IPS-15b (cell line): ENCODE measurements at regions not wholly inside any gene's neighbourhood (a gene's known extent, or its start where the extent isn't known, plus 50 kb on each side); places are given as distances from the start of the nearest gene placed in this dataset.
"Not testable (repeated sequence)": the region's sequence is repeated elsewhere in the genome, so short reads cannot be mapped to it uniquely, and the experiment has no call there.

ENCODE experiments used
- H3K27me3 ChIP-seq: one replicate; pipeline ENCODE4 v1.6.1; 2013; ENCODE audit warnings: low read length; ENCODE audit not compliant: control insufficient read depth, insufficient read depth
- H3K36me3 ChIP-seq: one replicate; pipeline ENCODE4 v1.6.1; 2013; ENCODE audit warnings: low read length; ENCODE audit not compliant: control insufficient read depth, insufficient read depth
- H3K4me1 ChIP-seq: one replicate; pipeline ENCODE4 v1.6.1; 2013; ENCODE audit warnings: mild to moderate bottlenecking, low read length; ENCODE audit not compliant: control insufficient read depth, insufficient read depth
- H3K4me3 ChIP-seq: one replicate; pipeline ENCODE4 v1.5.1; 2013; ENCODE audit warnings: low read depth, low read length
- H3K9ac ChIP-seq: one replicate; pipeline ENCODE4 v1.6.1; 2013; ENCODE audit warnings: low read depth, mild to moderate bottlenecking, low read length
- H3K9me3 ChIP-seq: one replicate; pipeline ENCODE4 v1.6.1; 2013; ENCODE audit warnings: mild to moderate bottlenecking, low read length; ENCODE audit not compliant: control insufficient read depth, insufficient read depth

GRCh38 chr11:112339566-112339965 lies 78.9 kb upstream of the PLET1 start:
- H3K36me3 ChIP-seq: no peaks in the 10 kb centered on the region
- H3K4me3 ChIP-seq: no peak overlapping the region
- no peaks in the 10 kb centered on the region for H3K9me3 ChIP-seq
- no peaks in the 10 kb centered on the region for H3K27me3 ChIP-seq
- no peak overlapping the region for H3K9ac ChIP-seq
- no peaks in the 10 kb centered on the region for H3K4me1 ChIP-seq

- H3K4me1 ChIP-seq: no peaks in the 10 kb centered on the region
- no peak overlapping the region for H3K9ac ChIP-seq
- no peak overlapping the region for H3K4me3 ChIP-seq
- no peaks in the 10 kb centered on the region for H3K36me3 ChIP-seq
- no peaks in the 10 kb centered on the region for H3K27me3 ChIP-seq
- no peaks in the 10 kb centered on the region for H3K9me3 ChIP-seq
Observed at GRCh38 chr11:112343368-112344039, 82.8 kb upstream of the PLET1 start.

- Histone ChIP-seq H3K9me3 (no peaks in the 10 kb centered on the region), H3K9ac (no peak overlapping the region)
Observed at GRCh38 chr11:112344040-112344413, 83.4 kb upstream of the PLET1 start.

GRCh38 chr11:112345166-112345565 lies 84.5 kb upstream of the PLET1 start:
- no peaks in the 10 kb centered on the region for H3K36me3 ChIP-seq
- no peaks in the 10 kb centered on the region for H3K9me3 ChIP-seq
- no peaks in the 10 kb centered on the region for H3K4me1 ChIP-seq
- H3K9ac ChIP-seq: no peak overlapping the region
- H3K4me3 ChIP-seq: no peak overlapping the region
- no peaks in the 10 kb centered on the region for H3K27me3 ChIP-seq

More at GRCh38 chr11:112344040-112344413, 83.4 kb upstream of the PLET1 start:
- Histone ChIP-seq H3K27me3 (no peaks in the 10 kb centered on the region), H3K4me3 (no peak overlapping the region), H3K4me1 (no peaks in the 10 kb centered on the region), H3K36me3 (no peaks in the 10 kb centered on the region)

GRCh38 chr11:112345706-112346105 lies 85.0 kb upstream of the PLET1 start:
- Histone ChIP-seq H3K27me3 (no peaks in the 10 kb centered on the region), H3K36me3 (no peaks in the 10 kb centered on the region), H3K9me3 (no peaks in the 10 kb centered on the region), H3K4me3 (no peak overlapping the region), H3K4me1 (no peaks in the 10 kb centered on the region), H3K9ac (no peak overlapping the region)

GRCh38 chr11:112346586-112346985 lies 85.9 kb upstream of the PLET1 start:
- H3K27me3 ChIP-seq: no peaks in the 10 kb centered on the region
- H3K36me3 ChIP-seq: no peaks in the 10 kb centered on the region

GRCh38 chr11:112348480-112349029 lies 87.9 kb upstream of the PLET1 start:
- Histone ChIP-seq H3K4me3 (no peak overlapping the region), H3K9ac (no peak overlapping the region), H3K9me3 (no peaks in the 10 kb centered on the region), H3K4me1 (no peaks in the 10 kb centered on the region), H3K36me3 (no peaks in the 10 kb centered on the region), H3K27me3 (no peaks in the 10 kb centered on the region)

More at GRCh38 chr11:112346586-112346985, 85.9 kb upstream of the PLET1 start:
- Histone ChIP-seq H3K4me1 (no peaks in the 10 kb centered on the region), H3K4me3 (no peak overlapping the region), H3K9ac (no peak overlapping the region), H3K9me3 (no peaks in the 10 kb centered on the region)

GRCh38 chr11:112351423-112351822 lies 90.8 kb upstream of the PLET1 start:
- not testable (repeated sequence) for H3K36me3 ChIP-seq, H3K27me3 ChIP-seq, H3K4me1 ChIP-seq, H3K9me3 ChIP-seq, H3K4me3 ChIP-seq, H3K9ac ChIP-seq

- Histone ChIP-seq H3K4me1 (no peaks in the 10 kb centered on the region), H3K27me3 (no peaks in the 10 kb centered on the region), H3K36me3 (no peaks in the 10 kb centered on the region), H3K9me3 (no peaks in the 10 kb centered on the region), H3K9ac (no peak overlapping the region), H3K4me3 (no peak overlapping the region)
Observed at GRCh38 chr11:112352907-112353306, 92.2 kb upstream of the PLET1 start.

- H3K9me3 ChIP-seq: no peaks in the 10 kb centered on the region
- no peaks in the 10 kb centered on the region for H3K27me3 ChIP-seq
Observed at GRCh38 chr11:112354364-112354763, 93.7 kb upstream of the PLET1 start.

GRCh38 chr11:112355726-112356125 lies 95.1 kb upstream of the PLET1 start:
- Histone ChIP-seq H3K27me3 (no peaks in the 10 kb centered on the region), H3K9me3 (no peaks in the 10 kb centered on the region), H3K4me1 (no peaks in the 10 kb centered on the region), H3K4me3 (no peak overlapping the region), H3K9ac (no peak overlapping the region), H3K36me3 (no peaks in the 10 kb centered on the region)

More at GRCh38 chr11:112354364-112354763, 93.7 kb upstream of the PLET1 start:
- H3K36me3 ChIP-seq: no peaks in the 10 kb centered on the region
- H3K9ac ChIP-seq: no peak overlapping the region
- H3K4me3 ChIP-seq: no peak overlapping the region
- H3K4me1 ChIP-seq: no peaks in the 10 kb centered on the region

- Histone ChIP-seq H3K36me3 (no peaks in the 10 kb centered on the region), H3K9me3 (no peaks in the 10 kb centered on the region), H3K9ac (no peak overlapping the region), H3K27me3 (no peaks in the 10 kb centered on the region), H3K4me3 (no peak overlapping the region), H3K4me1 (no peaks in the 10 kb centered on the region)
Observed at GRCh38 chr11:112357488-112357887, 96.8 kb upstream of the PLET1 start.
